ENCODE measurements at regions not wholly inside any gene's neighbourhood (a gene's known extent, or its start where the extent isn't known, plus 50 kb on each side); places are given as distances from the start of the nearest gene placed in this dataset.

DNA sequence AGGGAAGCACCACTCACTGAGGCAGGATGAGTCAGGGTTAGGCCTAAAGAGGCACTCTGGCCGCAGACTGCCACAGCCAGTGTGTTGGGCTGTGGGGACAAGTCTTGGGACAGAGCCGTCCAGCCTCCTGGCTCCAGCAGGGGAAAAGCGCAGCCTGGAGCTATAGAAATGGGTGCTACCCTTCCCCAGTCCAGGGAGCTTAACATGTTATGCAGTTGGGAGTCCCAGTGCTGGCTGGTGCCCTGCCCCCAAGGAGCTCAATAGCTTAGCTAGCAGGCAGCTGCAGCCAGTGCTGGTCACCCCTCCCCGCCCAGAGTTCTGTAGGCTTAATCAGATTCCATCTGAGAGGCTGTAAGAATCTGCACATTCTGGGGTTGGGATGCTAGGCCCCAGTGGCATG lies 399.6 kb upstream of the TUSC1 start:
- H3K4me1 ChIP-seq (ENCODE audit: control insufficient read depth, insufficient read depth, low read length), result no peaks in the 10 kb centered on the region
- POLR2A ChIA-PET, result no interaction called here
- H3K27ac ChIP-seq (ENCODE audit: extremely low read depth, low read depth, low read length), result no peak overlapping the region
- H3K4me3 ChIP-seq (ENCODE audit: low read depth, low read length), result no peak overlapping the region
- TF ChIP-seq, protein P1, sequence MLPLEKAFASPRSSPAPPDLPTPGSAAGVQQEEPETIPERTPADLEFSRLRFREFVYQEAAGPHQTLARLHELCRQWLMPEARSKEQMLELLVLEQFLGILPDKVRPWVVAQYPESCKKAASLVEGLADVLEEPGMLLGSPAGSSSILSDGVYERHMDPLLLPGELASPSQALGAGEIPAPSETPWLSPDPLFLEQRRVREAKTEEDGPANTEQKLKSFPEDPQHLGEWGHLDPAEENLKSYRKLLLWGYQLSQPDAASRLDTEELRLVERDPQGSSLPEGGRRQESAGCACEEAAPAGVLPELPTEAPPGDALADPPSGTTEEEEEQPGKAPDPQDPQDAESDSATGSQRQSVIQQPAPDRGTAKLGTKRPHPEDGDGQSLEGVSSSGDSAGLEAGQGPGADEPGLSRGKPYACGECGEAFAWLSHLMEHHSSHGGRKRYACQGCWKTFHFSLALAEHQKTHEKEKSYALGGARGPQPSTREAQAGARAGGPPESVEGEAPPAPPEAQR (tag by site-specific recombination; IDR thresholded peaks at IDR 0.05), result no peak
- TF ChIP-seq FEZF1 (tag by site-specific recombination; IDR thresholded peaks at IDR 0.05), result no peak
- TF ChIP-seq ZNF202 (tag by site-specific recombination; IDR thresholded peaks at IDR 0.05; ENCODE audit: borderline replicate concordance), result no peak
- no peak for TF ChIP-seq ZNF169 (tag by site-specific recombination; IDR thresholded peaks at IDR 0.05)
- no peak for TF ChIP-seq ZNF76 (tag by site-specific recombination; IDR thresholded peaks at IDR 0.05; ENCODE audit: borderline replicate concordance, low read depth)
- no peak for TF ChIP-seq ZNF596 (tag by site-specific recombination; IDR thresholded peaks at IDR 0.05)
- TF ChIP-seq KLF9 (tag by site-specific recombination; IDR thresholded peaks at IDR 0.05; ENCODE audit: low read depth), result no peak
- TF ChIP-seq ZBTB21 (tag by site-specific recombination; IDR thresholded peaks at IDR 0.05), result no peak
- TF ChIP-seq, protein P2, sequence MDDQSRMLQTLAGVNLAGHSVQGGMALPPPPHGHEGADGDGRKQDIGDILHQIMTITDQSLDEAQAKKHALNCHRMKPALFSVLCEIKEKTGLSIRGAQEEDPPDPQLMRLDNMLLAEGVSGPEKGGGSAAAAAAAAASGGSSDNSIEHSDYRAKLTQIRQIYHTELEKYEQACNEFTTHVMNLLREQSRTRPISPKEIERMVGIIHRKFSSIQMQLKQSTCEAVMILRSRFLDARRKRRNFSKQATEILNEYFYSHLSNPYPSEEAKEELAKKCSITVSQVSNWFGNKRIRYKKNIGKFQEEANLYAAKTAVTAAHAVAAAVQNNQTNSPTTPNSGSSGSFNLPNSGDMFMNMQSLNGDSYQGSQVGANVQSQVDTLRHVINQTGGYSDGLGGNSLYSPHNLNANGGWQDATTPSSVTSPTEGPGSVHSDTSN (CRISPR knock-in tag; IDR thresholded peaks at IDR 0.05), result no peak
- TF ChIP-seq ZNF10 (tag by site-specific recombination; IDR thresholded peaks at IDR 0.05), result no peak
- TF ChIP-seq, protein P3, sequence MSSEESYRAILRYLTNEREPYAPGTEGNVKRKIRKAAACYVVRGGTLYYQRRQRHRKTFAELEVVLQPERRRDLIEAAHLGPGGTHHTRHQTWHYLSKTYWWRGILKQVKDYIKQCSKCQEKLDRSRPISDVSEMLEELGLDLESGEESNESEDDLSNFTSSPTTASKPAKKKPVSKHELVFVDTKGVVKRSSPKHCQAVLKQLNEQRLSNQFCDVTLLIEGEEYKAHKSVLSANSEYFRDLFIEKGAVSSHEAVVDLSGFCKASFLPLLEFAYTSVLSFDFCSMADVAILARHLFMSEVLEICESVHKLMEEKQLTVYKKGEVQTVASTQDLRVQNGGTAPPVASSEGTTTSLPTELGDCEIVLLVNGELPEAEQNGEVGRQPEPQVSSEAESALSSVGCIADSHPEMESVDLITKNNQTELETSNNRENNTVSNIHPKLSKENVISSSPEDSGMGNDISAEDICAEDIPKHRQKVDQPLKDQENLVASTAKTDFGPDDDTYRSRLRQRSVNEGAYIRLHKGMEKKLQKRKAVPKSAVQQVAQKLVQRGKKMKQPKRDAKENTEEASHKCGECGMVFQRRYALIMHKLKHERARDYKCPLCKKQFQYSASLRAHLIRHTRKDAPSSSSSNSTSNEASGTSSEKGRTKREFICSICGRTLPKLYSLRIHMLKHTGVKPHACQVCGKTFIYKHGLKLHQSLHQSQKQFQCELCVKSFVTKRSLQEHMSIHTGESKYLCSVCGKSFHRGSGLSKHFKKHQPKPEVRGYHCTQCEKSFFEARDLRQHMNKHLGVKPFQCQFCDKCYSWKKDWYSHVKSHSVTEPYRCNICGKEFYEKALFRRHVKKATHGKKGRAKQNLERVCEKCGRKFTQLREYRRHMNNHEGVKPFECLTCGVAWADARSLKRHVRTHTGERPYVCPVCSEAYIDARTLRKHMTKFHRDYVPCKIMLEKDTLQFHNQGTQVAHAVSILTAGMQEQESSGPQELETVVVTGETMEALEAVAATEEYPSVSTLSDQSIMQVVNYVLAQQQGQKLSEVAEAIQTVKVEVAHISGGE (tag by site-specific recombination; conservative IDR thresholded peaks at IDR 0.05; ENCODE audit: low read depth), result no peak
- TF ChIP-seq ZNF664 (tag by site-specific recombination; IDR thresholded peaks at IDR 0.05), result no peak
- TF ChIP-seq, protein P4, sequence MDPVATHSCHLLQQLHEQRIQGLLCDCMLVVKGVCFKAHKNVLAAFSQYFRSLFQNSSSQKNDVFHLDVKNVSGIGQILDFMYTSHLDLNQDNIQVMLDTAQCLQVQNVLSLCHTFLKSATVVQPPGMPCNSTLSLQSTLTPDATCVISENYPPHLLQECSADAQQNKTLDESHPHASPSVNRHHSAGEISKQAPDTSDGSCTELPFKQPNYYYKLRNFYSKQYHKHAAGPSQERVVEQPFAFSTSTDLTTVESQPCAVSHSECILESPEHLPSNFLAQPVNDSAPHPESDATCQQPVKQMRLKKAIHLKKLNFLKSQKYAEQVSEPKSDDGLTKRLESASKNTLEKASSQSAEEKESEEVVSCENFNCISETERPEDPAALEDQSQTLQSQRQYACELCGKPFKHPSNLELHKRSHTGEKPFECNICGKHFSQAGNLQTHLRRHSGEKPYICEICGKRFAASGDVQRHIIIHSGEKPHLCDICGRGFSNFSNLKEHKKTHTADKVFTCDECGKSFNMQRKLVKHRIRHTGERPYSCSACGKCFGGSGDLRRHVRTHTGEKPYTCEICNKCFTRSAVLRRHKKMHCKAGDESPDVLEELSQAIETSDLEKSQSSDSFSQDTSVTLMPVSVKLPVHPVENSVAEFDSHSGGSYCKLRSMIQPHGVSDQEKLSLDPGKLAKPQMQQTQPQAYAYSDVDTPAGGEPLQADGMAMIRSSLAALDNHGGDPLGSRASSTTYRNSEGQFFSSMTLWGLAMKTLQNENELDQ (tag by site-specific recombination; IDR thresholded peaks at IDR 0.05; ENCODE audit: low read depth), result no peak
- no peaks in the 10 kb centered on the region for H3K36me3 ChIP-seq (ENCODE audit: control insufficient read depth in 2 of 2, insufficient read depth in 1 of 2, low read length in 2 of 2)
- CTCF ChIA-PET, result no interaction called here
- no peaks in the 10 kb centered on the region for H3K9me3 ChIP-seq (ENCODE audit: control insufficient read depth, insufficient read depth, low read depth, low read length)

DNA sequence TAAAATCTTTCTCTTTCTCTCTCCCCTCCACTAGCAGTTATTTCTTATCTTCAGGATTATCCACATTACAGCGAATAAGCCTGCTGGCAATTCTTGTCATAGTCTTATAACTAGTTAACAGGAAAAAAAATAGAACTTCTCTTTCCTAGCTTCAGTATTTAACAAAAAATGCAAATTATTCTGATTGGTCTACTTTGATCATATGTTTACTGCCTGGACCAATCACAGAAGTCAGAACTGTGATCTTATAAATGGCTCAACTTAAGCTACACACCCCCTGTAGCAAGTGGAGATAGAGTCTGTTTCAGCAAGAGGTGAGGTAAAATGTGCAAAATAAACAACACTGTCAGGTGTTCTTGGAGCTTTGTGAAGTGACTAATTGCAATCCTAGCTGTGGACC lies 389.4 kb upstream of the TUSC1 start:
- no peaks in the 10 kb centered on the region for H3K4me1 ChIP-seq (ENCODE audit: control insufficient read depth, insufficient read depth, low read length)
- ChIA-PET POLR2A (no interaction called here), CTCF (no interaction called here)
- no peak overlapping the region for H3K27ac ChIP-seq (ENCODE audit: extremely low read depth, low read depth, low read length)
- no peak overlapping the region for H3K4me3 ChIP-seq (ENCODE audit: low read depth, low read length)
- no peaks in the 10 kb centered on the region for H3K9me3 ChIP-seq (ENCODE audit: control insufficient read depth, insufficient read depth, low read depth, low read length)
- no peak for TF ChIP-seq RBAK (tag by site-specific recombination; IDR thresholded peaks at IDR 0.05)
- TF ChIP-seq ZFHX2 (tag by site-specific recombination; conservative IDR thresholded peaks at IDR 0.05), result no peak
- TF ChIP-seq, protein P5, sequence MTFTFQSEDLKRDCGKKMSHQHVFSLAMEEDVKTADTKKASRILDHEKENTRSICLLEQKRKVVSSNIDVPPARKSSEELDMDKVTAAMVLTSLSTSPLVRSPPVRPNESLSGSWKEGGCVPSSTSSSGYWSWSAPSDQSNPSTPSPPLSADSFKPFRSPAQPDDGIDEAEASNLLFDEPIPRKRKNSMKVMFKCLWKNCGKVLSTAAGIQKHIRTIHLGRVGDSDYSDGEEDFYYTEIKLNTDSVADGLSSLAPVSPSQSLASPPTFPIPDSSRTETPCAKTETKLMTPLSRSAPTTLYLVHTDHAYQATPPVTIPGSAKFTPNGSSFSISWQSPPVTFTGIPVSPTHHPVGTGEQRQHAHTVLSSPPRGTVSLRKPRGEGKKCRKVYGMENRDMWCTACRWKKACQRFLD (tag by site-specific recombination; IDR thresholded peaks at IDR 0.05), result no peak
- no peaks in the 10 kb centered on the region for H3K36me3 ChIP-seq (ENCODE audit: control insufficient read depth in 2 of 2, insufficient read depth in 1 of 2, low read length in 2 of 2)

All from HEK293 (cell line).